ENCODE measurements at regions not wholly inside any gene's neighbourhood (a gene's known extent, or its start where the extent isn't known, plus 50 kb on each side); places are given as distances from the start of the nearest gene placed in this dataset.

DNA sequence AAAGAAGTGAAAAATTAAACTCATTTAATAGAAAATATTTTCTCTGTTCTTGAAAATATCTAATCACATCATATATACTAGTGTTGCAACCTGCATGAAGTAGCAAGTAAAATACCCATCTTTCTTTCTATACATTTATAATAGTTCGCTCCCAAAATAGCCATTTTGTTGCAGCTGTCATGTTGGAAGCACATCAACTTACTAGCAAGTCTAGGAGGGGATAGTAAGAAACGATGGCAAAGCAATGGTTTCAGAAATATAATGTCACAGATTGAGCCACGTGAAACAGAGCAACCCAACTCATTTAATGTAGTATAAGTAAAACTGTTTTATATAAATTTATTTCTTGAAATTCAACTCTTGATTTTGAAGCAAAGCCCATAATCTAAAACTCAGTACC, 521.8 kb downstream of the LRRIQ3 start:
- TF ChIP-seq, protein P1, sequence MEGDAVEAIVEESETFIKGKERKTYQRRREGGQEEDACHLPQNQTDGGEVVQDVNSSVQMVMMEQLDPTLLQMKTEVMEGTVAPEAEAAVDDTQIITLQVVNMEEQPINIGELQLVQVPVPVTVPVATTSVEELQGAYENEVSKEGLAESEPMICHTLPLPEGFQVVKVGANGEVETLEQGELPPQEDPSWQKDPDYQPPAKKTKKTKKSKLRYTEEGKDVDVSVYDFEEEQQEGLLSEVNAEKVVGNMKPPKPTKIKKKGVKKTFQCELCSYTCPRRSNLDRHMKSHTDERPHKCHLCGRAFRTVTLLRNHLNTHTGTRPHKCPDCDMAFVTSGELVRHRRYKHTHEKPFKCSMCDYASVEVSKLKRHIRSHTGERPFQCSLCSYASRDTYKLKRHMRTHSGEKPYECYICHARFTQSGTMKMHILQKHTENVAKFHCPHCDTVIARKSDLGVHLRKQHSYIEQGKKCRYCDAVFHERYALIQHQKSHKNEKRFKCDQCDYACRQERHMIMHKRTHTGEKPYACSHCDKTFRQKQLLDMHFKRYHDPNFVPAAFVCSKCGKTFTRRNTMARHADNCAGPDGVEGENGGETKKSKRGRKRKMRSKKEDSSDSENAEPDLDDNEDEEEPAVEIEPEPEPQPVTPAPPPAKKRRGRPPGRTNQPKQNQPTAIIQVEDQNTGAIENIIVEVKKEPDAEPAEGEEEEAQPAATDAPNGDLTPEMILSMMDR (IDR thresholded peaks at IDR 0.05) = no peak
- TF ChIP-seq POLR2A (IDR thresholded peaks at IDR 0.05) (no peak), EP300 (IDR thresholded peaks at IDR 0.05) (no peak)

All from ovary (tissue), 3 donors.